Islet of Langerhans (tissue), 1 donor: ENCODE measurements at regions not wholly inside any gene's neighbourhood (a gene's known extent, or its start where the extent isn't known, plus 50 kb on each side); places are given as distances from the start of the nearest gene placed in this dataset.

Experiments
- FAIRE-seq: peaks from one replicate; lab custom pipeline; 2011; peaks lifted over from hg19 to GRCh38; lab: Jason Lieb, UNC

- no peak for FAIRE-seq
Measured at GRCh38 chr13:31049083-31049482, 112.6 kb downstream of the HSPH1 start.

GRCh38 chr13:31048521-31048920 lies 113.2 kb downstream of the HSPH1 start:
- FAIRE-seq: no peak

DNA sequence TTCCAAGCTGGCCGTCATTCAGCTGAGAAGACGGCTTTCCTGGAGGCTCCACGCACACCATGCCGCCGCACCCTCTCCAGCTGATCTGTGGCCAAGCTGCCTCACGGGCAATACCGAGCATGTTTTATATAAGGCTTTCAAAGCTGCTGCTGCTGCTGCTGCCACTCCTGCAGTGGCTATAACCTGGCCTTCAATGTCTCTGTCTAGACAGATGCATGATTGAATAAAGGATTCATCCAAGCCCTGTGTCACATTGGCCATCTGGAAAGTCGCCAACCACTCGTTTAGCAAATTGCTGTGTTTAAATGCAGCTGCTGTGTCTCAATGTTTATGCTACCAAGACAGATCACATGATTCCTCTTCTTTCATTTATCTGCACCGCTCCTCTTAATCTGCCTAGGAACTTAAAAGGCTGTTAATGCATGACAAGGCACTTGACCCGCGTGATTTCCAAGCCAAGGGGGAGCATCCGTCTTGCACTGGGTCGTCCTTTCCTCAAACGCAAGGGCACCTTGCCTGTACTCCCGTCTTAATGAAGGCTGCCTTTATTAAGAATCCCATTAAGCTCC lies 114.3 kb downstream of the TEX26 start:
- FAIRE-seq: peak; percentile 98

DNA sequence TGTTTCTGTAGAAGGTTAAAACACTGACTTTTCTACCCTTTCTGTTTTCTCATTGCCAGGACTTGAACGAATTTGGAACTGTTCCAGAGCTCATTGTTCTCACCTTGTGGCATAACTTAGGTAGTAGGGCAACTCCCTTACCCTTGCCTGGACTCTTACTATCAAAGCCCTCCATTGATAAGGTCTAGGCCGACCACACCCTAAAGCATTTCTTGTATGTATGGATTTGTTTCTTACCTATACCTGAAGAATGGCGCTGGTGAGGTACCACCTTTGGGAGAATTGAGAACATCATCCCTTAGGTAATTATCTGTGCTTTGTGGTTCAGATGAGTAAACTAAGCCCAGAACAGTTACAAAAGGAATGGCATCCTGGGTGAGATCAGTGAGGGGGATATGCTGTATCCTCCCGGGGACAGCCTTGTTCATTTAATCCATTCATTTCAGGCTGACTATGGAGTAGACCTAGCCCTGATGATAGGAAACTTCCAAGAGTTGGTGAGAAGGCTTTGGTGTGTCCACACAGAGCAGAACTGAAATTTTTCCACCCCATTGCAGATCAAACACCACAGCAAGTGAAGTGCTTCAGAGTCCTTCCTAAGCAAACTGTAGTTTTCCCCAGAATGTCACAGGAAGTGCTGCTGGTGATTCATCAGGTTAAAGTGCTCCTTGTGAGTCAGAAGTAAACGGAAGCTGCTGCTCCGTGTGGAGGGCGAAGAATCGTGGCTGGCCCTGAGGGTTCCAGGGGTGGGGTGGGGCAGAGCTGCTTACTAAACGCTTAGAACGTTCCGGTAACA lies 113.0 kb downstream of the TEX26 start:
- no peak for FAIRE-seq

- FAIRE-seq: no peak
Measured at GRCh38 chr13:31044364-31045285, 112.2 kb downstream of the TEX26 start.

GRCh38 chr13:31043957-31044356 lies 111.5 kb downstream of the TEX26 start:
- no peak for FAIRE-seq

DNA sequence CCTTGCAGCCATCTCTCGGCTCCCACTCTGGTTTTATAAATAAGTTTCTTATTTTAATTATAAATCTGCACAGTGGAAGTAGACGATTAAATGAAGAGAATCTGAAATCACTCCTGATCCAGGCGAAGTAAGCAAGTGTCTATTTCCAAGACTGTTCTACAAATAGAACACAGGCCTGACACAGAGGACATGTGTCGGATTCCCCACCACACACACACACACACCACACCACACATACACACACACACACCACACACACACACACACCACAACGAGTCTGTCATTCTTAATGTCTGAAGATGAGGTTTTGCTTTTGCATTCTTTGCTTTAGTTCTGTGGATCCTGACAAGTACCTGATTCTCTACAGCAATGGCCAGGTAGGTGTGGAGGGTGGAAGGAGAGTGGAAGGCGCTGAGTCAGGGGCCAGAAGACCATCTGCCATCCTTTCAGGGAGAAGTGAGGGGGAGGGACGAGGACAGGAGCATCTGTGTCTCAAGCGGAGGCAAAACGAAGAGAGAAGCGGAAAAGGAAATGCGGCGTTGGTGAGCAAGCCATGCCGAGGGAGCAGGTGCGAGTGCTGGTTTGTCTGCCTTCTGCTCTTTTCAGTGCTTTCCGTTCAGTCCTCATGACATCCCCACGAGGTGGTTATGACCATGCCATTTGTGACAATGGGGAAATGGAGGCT lies 110.2 kb downstream of the TEX26 start:
- FAIRE-seq: no peak

GRCh38 chr13:31042049-31042448 lies 109.6 kb downstream of the TEX26 start:
- no peak for FAIRE-seq

GRCh38 chr13:31038834-31039552 lies 106.5 kb downstream of the TEX26 start:
- FAIRE-seq: no peak

- no peak for FAIRE-seq
Measured at GRCh38 chr13:31037874-31038500, 105.5 kb downstream of the TEX26 start.

DNA sequence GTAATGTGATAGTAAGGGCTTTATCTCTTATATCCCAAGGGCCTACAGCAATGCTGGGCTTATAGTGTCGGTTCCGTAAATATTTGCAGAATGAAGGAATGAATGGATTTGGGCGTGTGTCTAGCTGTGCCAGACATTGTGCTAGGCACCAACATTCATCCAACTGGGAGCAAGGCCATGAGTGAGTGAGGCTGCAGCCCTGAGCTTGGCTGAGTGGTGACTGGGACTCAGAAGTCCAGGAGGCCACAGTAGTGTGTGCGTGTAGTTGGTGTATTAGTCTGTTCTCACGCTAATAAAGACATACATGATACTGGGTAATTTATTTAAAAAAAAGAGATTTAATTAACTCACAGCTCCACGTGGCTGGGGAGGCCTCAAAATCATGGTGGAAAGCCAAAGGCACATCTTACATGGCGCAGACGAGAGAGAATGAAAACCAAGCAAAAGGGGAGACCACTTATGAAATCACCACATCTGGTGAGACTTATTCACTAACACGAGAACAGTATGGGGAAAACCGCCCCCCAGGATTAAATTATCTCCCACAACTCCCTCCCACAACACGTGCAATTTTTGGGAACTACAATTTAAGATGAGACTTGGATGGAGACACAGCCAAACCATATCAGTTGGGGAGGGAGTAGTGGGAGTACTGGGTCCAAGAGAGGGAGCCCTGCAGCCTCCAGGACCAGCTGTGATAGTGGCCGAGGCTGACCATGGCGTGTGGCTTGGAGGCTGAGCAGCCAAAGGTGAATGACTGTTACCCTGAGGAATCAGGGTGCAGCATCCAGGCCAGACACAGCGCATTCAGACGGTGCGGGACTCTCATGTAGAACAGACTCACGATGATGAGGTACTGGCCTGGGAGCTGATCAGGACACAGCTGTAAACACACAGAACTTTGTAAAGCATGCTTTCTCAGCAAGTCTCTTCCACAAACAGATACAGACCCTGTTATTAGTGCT lies 104.6 kb downstream of the TEX26 start:
- no peak for FAIRE-seq

DNA sequence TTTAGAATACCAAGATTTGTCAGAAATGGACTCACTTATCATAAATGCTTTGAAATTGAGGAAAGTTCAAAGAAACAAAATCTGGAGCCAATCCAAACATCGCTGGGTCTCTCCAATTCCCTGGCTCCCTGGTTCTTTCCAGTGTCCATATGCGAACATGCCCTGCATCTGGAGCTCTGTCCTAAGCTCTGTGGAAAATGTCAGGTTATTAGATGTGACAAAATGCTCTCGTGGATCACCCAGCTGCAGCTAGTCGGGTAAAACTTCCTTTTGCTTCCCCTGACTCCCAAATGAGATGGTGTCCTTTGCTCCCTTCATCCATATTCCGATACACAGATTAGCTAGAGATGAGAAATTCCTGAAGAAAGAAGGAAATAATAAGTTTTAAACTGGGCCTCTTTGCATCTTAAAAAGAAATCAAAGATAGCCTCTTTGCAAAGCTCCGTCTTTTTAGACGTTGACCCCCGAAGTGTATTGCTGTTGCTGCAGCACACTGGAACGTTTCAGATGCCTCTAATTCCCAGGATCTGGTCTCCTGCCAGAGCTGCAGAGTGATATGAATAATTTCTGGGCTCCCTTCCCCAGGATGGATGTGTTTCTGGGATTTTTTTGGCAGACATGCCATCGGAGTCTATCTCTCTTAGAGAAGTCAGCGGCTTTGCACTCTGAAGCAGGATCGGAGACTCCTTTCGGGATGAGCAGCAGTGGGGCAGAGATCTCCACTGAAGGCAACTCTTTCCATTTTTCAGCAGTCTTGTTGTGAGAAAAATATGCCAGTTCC lies 102.9 kb downstream of the TEX26 start:
- no peak for FAIRE-seq

DNA sequence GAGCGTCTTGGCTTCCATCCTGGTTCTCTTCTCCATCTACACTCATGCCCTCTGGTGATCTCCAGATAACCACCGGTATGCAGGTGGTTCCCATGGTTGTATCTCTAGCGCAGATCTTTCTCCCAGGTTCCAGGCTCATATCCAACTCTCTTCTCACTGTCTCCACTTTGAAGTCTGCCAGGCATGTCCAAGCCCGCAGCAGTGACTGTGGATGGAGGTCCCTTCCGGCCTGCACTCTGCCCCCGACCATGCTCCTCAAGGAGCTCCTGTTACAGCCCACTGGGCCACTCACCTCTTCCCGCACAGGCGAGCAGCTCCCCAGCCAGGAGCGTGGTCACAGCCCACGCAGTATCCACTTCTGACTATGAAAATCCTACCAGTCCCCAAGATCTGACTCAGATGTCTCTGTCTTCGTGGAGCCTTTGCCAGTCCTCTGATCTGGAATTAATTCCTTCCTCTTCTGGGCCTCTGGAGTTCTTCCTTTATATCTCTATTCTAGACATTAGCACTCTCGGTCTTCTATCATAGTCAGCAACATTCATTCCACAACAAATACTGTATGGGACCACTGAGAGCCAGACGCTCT lies 100.2 kb downstream of the TEX26 start:
- no peak for FAIRE-seq

- no peak for FAIRE-seq
Measured at GRCh38 chr13:31031482-31031881, 99.0 kb downstream of the TEX26 start.

- FAIRE-seq: no peak
Measured at GRCh38 chr13:31029102-31029501, 96.6 kb downstream of the TEX26 start.

GRCh38 chr13:31027136-31027535 lies 94.7 kb downstream of the TEX26 start:
- no peak for FAIRE-seq
